Testis (tissue), 2 donors: ENCODE measurements at regions not wholly inside any gene's neighbourhood (a gene's known extent, or its start where the extent isn't known, plus 50 kb on each side); places are given as distances from the start of the nearest gene placed in this dataset.

Experiments
- DNase-seq: peaks from one replicate; pipeline ENCODE4 v3.0.0-alpha.2; 2019
- H3K27ac ChIP-seq, 2 donors: fragments of 200-600 bp; sonication (generic); one replicate each; pipeline ENCODE4 v1.5.1; 2019
- H3K27me3 ChIP-seq: fragments of 200-600 bp; sonication (generic); one replicate; pipeline ENCODE4 v1.5.1; 2019
- H3K36me3 ChIP-seq: fragments of 200-600 bp; sonication (generic); one replicate; pipeline ENCODE4 v1.5.1; 2017; ENCODE audit warnings: low read depth; ENCODE audit errors: missing control alignments
- H3K4me1 ChIP-seq: fragments of 200-600 bp; sonication (generic); one replicate; pipeline ENCODE4 v1.5.1; 2019
- H3K4me3 ChIP-seq, 2 donors: fragments of 200-600 bp; sonication (generic); one replicate each; pipeline ENCODE4 v1.5.1; 2017 to 2019
- H3K9me3 ChIP-seq: fragments of 200-600 bp; sonication (generic); one replicate; pipeline ENCODE4 v1.5.1; 2017
- CTCF ChIP-seq, 3 experiments: fragments of 450-650 bp in 2 of 3; fragments of 200-600 bp in 1 of 3; sonication (generic) in 1 of 3; IDR thresholded peaks; one replicate each; pipeline ENCODE4 v1.5.1; 2016 to 2019; ENCODE audit warnings: antibody characterized with exemption in 3 of 3, mild to moderate bottlenecking in 2 of 3, moderate library complexity in 1 of 3
- POLR2A ChIP-seq: fragments of 450-650 bp; IDR thresholded peaks from one replicate; pipeline ENCODE4 v1.6.1; 2017; ENCODE audit warnings: antibody characterized with exemption, mild to moderate bottlenecking, moderate library complexity
- WGBS, 2 donors: methylation state at CpG; one replicate each; pipeline ENCODE4 v1.1.5; 2018; 5-methylcytosine and 5-hydroxymethylcytosine counted together
- intact Hi-C: fragments of 100-400 bp; cut with DNase I; formaldehyde crosslinking; loops from one replicate; pipeline ENCODE4 v1.15.1; 2023; ENCODE audit warnings: low total_unique reads

- Histone ChIP-seq H3K4me3 (no peak overlapping the region), H3K9me3 (no peaks in the 10 kb centered on the region), H3K4me1 (no peaks in the 10 kb centered on the region), H3K27ac (no peak overlapping the region), H3K27me3 (no peaks in the 10 kb centered on the region), H3K36me3 (no peaks in the 10 kb centered on the region)
- DNase-seq, result no peak
- TF ChIP-seq POLR2A (no peak), CTCF (IDR thresholded peaks at IDR 0.05) (no peak)
- intact Hi-C loops, result no loop called here
- WGBS, 2 donors, result 39 to 59% methylated on average over 2 of the region's 2 CpGs
These were observed 224.0 kb downstream of the C1orf94 start for GRCh38 chr1:34400675-34401074.

- no peaks in the 10 kb centered on the region for H3K36me3 ChIP-seq
- DNase-seq, result no peak
- H3K9me3 ChIP-seq, result no peaks in the 10 kb centered on the region
- no peaks in the 10 kb centered on the region for H3K27me3 ChIP-seq
- intact Hi-C loops, result no loop called here
- H3K4me3 ChIP-seq, result no peak overlapping the region
- H3K27ac ChIP-seq, result no peak overlapping the region
- no peak for TF ChIP-seq CTCF (IDR thresholded peaks at IDR 0.05)
- TF ChIP-seq POLR2A, result no peak
- peaks cover 11% of the 10 kb centered on the region for H3K4me1 ChIP-seq
These were observed 226.4 kb downstream of the C1orf94 start for GRCh38 chr1:34403156-34403555.

GRCh38 chr1:34404804-34405203 is 228.1 kb downstream of the C1orf94 start:
- no peaks in the 10 kb centered on the region for H3K36me3 ChIP-seq
- peaks cover 11% of the 10 kb centered on the region for H3K4me1 ChIP-seq
- H3K27me3 ChIP-seq, result no peaks in the 10 kb centered on the region
- no peak overlapping the region for H3K4me3 ChIP-seq
- TF ChIP-seq POLR2A (no peak), CTCF (IDR thresholded peaks at IDR 0.05) (no peak)
- no peak for DNase-seq
- no peaks in the 10 kb centered on the region for H3K9me3 ChIP-seq
- intact Hi-C loops, result no loop called here
- H3K27ac ChIP-seq, result no peak overlapping the region

- Histone ChIP-seq H3K36me3 (no peaks in the 10 kb centered on the region), H3K4me3 (no peak overlapping the region), H3K27ac (no peak overlapping the region), H3K27me3 (no peaks in the 10 kb centered on the region), H3K9me3 (no peaks in the 10 kb centered on the region), H3K4me1 (peaks cover 11% of the 10 kb centered on the region)
- 83 to 94% methylated on average over 2 of the region's 2 CpGs for WGBS, 2 donors
- DNase-seq, result no peak
- TF ChIP-seq POLR2A (no peak), CTCF (IDR thresholded peaks at IDR 0.05) (no peak)
- intact Hi-C loops, result no loop called here
These were observed 228.7 kb downstream of the C1orf94 start for GRCh38 chr1:34405266-34405959.

- H3K4me3 ChIP-seq, result no peak overlapping the region
- H3K36me3 ChIP-seq, result no peaks in the 10 kb centered on the region
- intact Hi-C loops, result no loop called here
- H3K27me3 ChIP-seq, result no peaks in the 10 kb centered on the region
- WGBS, 2 donors, result 19 to 27% methylated on average over 5 of the region's 5 CpGs
- no peak for DNase-seq
- H3K27ac ChIP-seq, result no peak overlapping the region
- H3K4me1 ChIP-seq, result peaks cover 11% of the 10 kb centered on the region
- no peaks in the 10 kb centered on the region for H3K9me3 ChIP-seq
- TF ChIP-seq POLR2A (no peak), CTCF (IDR thresholded peaks at IDR 0.05) (no peak)
These were observed 229.7 kb downstream of the C1orf94 start for GRCh38 chr1:34406377-34406776.
